HG02798 (cell line): ENCODE measurements at regions not wholly inside any gene's neighbourhood (a gene's known extent, or its start where the extent isn't known, plus 50 kb on each side); places are given as distances from the start of the nearest gene placed in this dataset.
"Not testable (repeated sequence)": the region's sequence is repeated elsewhere in the genome, so short reads cannot be mapped to it uniquely, and the experiment has no call there.

Source experiments
- ATAC-seq: cut with Tn5 transposase; IDR thresholded peaks from one replicate; pipeline ENCODE4 v1.9.1; 2021; ENCODE audit warnings: mild to moderate bottlenecking; ENCODE audit not compliant: unreplicated experiment, poor library complexity

DNA sequence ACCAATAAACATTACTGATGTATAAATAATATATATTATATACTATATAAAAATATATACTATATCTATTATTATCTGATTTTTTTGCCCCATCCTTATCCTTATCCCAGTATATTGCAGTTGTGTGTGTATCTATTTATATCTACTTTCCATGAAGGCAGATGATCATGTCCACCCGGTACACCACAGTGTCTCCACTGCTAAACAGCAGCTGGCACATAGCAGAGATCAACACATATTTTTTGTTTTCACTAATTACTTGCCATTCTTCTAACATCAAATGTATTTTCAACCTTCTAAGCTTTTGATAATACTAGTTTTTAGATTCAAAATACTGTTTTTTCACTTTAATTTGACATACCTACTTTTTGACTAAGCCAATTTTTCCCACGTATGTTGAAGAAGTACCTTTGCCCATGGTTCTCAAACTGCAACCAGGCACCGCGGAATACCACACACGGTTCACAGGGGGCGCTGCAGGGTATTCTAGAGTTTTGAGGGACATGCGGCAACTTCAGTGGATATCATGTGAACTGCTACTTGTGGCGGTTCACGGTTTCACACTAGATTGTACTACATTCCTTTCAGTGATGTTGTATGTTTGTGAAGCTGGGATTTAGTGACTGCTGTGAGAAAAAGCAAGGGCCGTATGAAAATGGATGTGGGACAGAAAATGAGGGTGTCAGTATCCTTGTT is 182.5 kb upstream of the NPY2R start:
- ATAC-seq = peak; percentile 87

GRCh38 chr4:155026715-155027114 is 181.7 kb upstream of the NPY2R start:
- no peak for ATAC-seq

DNA sequence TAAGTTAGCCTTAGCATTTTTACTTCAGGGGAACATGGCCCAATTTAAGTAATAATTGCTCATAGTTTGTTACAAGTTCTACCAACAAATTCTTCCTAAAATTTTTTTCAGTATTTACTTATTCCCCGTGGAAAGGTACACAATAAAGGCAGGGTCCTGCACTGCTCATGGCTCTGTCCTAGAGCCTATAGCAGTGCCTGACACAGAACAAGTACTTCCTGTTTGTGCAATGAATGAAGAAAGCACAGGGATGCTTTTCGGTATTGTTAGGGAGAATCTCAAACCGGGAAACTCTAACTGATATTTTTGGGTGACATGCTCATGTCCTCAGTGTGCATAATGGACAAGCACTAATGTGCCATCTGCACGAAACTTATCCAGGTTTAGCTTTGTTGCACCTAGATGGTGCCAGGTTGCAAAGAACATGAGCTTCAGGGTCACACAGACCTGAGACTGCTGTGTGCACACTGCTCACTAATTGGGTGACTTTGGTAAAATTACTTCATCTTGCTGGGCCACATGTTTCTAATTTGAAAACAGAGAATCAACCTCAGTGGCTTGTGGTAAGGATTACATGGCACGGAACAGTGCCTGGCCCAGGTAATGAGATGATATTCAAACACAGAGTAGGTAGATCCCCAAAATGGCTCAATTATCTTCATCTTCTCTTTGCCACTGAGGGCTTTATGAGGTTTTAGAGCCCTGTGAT is 175.8 kb upstream of the NPY2R start:
- ATAC-seq = peak; percentile 86

- ATAC-seq = no peak
Observed at GRCh38 chr4:155033604-155034003, 174.8 kb upstream of the NPY2R start.

DNA sequence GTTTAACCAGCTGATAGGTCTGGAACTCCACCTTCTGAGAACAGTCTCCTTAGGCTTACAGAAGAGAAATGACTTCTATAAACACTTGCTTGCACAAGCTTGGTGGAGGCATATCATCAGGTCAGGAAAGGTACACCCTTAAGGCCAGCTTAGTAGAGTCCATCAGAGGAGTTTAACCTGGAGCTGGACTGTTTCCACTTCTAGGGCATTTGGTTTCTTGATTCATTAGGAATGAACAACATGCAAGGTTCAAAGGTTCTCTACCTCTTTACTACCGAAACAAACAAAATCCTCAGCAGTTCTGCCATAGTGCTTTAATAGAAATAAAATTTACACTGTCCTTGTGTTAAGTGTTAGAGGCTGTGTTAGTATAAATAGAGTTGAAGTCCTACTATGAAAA is 171.4 kb upstream of the NPY2R start:
- no peak for ATAC-seq

DNA sequence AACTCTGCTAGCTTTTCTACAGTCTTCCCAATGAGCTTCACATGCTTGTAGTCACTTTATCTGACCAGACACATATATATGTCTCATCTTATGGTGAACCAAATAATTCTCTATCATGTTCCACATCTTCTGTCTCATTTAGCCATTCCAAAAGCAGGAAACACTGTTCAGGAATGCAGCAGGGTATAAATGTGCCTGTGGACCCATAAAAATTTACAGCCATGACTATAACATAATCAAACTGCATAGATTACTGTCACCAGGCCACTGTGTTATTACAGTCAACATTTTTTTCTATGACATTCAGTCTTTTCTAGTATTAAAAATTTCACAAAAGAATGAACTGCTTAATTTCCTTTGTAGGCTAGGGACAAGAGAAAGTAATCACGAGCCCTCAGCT is 170.0 kb upstream of the NPY2R start:
- no peak for ATAC-seq

DNA sequence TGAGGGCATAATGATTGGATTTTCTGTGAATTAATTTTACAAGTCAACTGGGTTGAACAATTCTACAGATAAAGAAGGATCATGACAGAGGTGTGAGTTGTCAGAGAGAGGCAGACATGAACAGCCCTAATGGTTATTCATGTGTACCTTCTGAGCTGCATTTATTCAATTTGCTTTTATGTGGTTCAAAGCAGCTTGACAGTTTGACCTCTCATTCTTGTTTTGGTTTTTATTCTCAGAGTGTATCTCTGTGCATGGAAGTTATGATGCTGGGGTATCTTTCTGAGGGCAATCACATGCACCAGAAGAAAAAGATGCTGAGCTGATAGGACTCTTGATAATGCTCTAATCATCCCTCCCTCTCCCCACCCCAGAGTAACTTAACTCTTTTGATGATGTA is 169.3 kb upstream of the NPY2R start:
- no peak for ATAC-seq

DNA sequence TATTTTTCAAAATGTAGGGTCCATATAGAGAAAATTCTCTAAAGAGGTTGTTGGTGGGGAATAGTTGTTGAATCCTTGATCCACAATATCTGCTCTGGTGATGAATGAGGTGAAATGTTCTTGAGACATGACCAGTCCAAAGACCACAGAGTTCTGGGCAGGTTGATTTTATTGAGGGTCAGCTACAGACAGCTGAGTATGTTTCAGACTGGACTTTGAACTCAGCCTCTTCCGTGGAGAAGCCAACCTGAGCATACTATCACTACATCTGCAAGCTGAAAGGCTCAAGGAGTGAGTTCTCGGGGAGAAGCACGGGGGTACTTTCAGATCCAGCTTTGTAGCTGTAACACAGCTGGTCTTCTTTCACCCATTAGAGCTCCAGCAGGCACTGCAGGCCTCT is 168.4 kb upstream of the NPY2R start:
- no peak for ATAC-seq

DNA sequence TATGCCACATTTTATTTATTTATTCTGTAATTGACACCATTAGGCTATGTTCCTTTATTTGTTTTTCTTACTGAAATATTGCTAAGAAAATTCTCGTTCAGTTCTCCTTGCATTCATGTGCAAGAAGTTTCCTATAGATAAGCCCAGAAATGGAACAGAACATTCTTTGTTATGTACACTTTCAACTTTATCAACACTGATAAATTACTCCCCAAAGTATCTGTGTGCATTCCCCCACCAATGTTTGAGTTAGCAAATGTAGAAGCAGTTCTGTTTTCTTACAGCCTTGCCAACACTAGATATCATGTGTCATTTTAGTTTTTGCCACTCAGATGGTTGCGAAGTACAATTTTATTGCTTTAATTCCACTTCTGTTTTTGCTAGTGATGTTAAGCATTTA is 166.4 kb upstream of the NPY2R start:
- no peak for ATAC-seq

DNA sequence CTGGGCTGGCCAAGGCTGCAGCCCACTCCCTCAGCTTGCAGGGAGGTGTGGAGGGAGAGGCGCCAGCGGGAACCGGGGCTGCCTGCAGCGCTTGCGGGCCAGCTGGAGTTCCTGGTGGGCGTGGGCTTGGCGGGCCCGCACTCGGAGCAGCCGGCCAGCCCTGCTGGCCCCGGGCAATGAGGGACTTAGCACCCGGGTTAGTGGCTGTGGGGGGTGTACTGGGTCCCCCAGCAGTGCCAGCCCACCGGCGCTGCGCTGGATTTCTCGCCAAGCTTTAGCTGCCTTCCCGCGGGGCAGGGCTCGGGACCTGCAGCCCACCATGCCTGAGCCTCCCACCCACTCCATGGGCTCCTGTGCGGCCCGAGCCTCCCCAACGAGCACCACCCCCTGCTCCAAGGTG is 164.2 kb upstream of the NPY2R start:
- not testable (repeated sequence) for ATAC-seq

GRCh38 chr4:155047755-155048154 is 160.7 kb upstream of the NPY2R start:
- ATAC-seq = no peak

DNA sequence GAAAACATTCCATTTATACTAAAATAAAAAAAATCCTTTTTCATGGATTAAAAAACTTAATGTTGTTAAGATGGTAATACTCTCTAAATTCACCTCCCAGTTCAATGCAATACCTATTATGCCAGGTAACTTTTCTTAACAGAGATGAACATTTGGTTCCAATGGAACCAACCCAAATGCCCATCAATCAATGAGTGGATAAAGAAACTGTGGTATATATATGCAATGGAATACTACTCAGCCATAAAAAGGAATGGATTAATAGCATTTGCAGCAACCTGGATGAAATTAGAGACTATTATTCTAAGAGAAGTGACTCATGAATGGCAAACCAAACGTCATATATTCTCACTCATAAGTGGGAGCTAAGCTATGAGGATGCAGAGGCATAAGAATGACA is 154.4 kb upstream of the NPY2R start:
- ATAC-seq = not testable (repeated sequence)

- ATAC-seq = no peak
Observed at GRCh38 chr4:155060419-155060818, 148.0 kb upstream of the NPY2R start.

DNA sequence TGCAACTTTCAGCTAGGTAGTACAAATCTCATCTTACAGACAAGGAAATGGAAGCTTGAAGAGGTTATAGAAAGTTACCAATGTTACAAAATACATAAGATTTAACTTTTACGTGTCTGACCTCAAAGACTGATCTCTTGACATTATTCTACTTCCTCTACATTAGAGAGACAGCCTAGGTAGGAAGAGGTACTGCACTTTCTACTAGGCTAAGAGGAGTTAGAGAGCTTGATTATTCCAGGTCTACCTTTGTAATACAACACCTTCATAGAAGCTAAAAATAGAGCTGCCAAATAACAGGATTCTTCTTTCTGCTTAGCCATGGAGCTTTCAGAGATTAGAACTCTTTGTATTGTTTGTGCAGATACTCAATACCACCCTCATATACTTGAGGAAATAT is 147.6 kb upstream of the NPY2R start:
- no peak for ATAC-seq

DNA sequence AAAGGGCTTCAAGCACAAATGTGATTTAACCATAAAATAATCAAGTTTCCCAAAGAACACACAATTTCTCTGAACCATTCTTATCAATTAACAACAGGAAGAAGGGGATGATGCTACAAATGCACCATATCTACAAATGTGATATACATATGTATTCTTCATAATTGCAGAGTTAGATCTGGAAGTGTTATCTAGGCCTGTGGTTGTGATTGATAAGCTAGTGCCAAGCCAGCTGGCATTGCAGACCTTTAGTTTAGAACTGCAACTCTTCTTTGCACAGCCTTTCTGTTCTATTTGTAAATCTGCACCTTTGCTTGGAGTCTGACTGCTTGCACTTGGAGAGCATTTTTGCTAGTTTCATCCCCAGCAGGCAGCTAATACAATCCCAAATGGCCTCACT is 145.5 kb upstream of the NPY2R start:
- ATAC-seq = no peak

- ATAC-seq = not testable (repeated sequence)
Observed at GRCh38 chr4:155064934-155065333, 143.5 kb upstream of the NPY2R start.

GRCh38 chr4:155066871-155067270 is 141.6 kb upstream of the NPY2R start:
- no peak for ATAC-seq

DNA sequence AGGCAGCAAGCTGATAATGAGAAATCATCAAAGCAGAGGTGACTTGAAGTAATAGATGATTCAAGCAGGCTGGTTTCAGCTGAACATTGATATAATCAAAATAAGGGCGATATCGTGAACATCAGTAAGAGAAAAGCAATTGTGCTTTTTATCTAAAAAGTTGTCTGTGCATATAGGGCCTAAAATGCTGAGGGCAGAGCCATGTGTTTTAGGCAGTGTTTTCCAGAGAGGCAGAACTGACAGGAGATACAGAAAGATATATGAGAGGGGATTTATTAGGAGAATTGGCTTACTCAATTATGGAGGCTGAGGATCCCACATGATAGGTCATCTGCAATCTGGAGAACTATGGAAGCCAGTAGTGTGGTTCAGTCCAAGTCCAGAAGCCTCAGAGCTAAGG is 136.5 kb upstream of the NPY2R start:
- ATAC-seq = no peak

- peak; percentile 70 for ATAC-seq
Observed at GRCh38 chr4:155072417-155072816, 136.0 kb upstream of the NPY2R start.

DNA sequence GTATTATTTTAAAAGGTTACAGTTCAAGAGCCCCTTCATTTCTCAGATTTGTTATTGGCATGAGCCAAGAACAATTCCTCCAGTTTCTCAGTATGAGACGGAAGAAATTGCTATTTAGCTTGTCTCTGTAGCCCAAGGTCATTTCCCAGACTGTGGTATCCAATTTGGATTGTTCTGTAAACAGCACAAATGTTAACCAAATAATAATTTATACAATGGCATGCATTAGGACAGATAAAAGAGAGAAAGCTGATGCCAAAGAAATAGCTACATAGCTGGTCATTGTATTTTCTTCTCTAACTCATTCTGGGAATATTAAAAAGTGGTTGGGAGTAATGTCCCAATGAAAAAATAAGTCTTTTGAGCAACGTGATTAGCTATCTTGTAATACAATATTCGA is 134.6 kb upstream of the NPY2R start:
- no peak for ATAC-seq

- no peak for ATAC-seq
Observed at GRCh38 chr4:155076256-155076785, 132.1 kb upstream of the NPY2R start.
